ENCODE measurements at regions not wholly inside any gene's neighbourhood (a gene's known extent, or its start where the extent isn't known, plus 50 kb on each side); places are given as distances from the start of the nearest gene placed in this dataset.

- no peak for TF ChIP-seq CTCF (IDR thresholded peaks at IDR 0.05; ENCODE audit: partially characterized antibody, unreplicated experiment)
Observed at GRCh38 chr5:74549384-74549783, 91.1 kb downstream of the ENC1 start.

GRCh38 chr5:74546796-74547195 is 93.7 kb downstream of the ENC1 start:
- H3K4me1 Mint-ChIP-seq (ENCODE audit: low read depth, unreplicated experiment): no peaks in the 10 kb centered on the region
- no peak overlapping the region for H3K27ac Mint-ChIP-seq (ENCODE audit: unreplicated experiment)
- no peak for TF ChIP-seq CTCF (IDR thresholded peaks at IDR 0.05; ENCODE audit: partially characterized antibody, unreplicated experiment)
- no peak overlapping the region for H3K4me3 Mint-ChIP-seq (ENCODE audit: unreplicated experiment)
- H3K9me3 Mint-ChIP-seq (ENCODE audit: unreplicated experiment): no peaks in the 10 kb centered on the region
- H3K27me3 Mint-ChIP-seq (ENCODE audit: unreplicated experiment): no peaks in the 10 kb centered on the region
- no peaks in the 10 kb centered on the region for H3K36me3 Mint-ChIP-seq (ENCODE audit: unreplicated experiment)
- no peak for DNase-seq

More at GRCh38 chr5:74549384-74549783, 91.1 kb downstream of the ENC1 start:
- no peaks in the 10 kb centered on the region for H3K4me1 Mint-ChIP-seq (ENCODE audit: low read depth, unreplicated experiment)
- H3K9me3 Mint-ChIP-seq (ENCODE audit: unreplicated experiment): no peaks in the 10 kb centered on the region
- H3K4me3 Mint-ChIP-seq (ENCODE audit: unreplicated experiment): no peak overlapping the region
- no peak for DNase-seq
- no peaks in the 10 kb centered on the region for H3K27me3 Mint-ChIP-seq (ENCODE audit: unreplicated experiment)
- no peaks in the 10 kb centered on the region for H3K36me3 Mint-ChIP-seq (ENCODE audit: unreplicated experiment)
- no peak overlapping the region for H3K27ac Mint-ChIP-seq (ENCODE audit: unreplicated experiment)

- Mint-ChIP-seq H3K27ac (ENCODE audit: unreplicated experiment) (no peak overlapping the region), H3K36me3 (ENCODE audit: unreplicated experiment) (no peaks in the 10 kb centered on the region), H3K4me1 (ENCODE audit: low read depth, unreplicated experiment) (no peaks in the 10 kb centered on the region), H3K4me3 (ENCODE audit: unreplicated experiment) (no peak overlapping the region), H3K9me3 (ENCODE audit: unreplicated experiment) (no peaks in the 10 kb centered on the region), H3K27me3 (ENCODE audit: unreplicated experiment) (no peaks in the 10 kb centered on the region)
- TF ChIP-seq CTCF (IDR thresholded peaks at IDR 0.05; ENCODE audit: partially characterized antibody, unreplicated experiment): no peak
- DNase-seq: no peak
Observed at GRCh38 chr5:74544811-74545210, 95.7 kb downstream of the ENC1 start.

GRCh38 chr5:74543162-74543995 is 97.1 kb downstream of the ENC1 start:
- TF ChIP-seq CTCF (IDR thresholded peaks at IDR 0.05; ENCODE audit: partially characterized antibody, unreplicated experiment): no peak
- no peak overlapping the region for H3K27ac Mint-ChIP-seq (ENCODE audit: unreplicated experiment)
- H3K9me3 Mint-ChIP-seq (ENCODE audit: unreplicated experiment): no peaks in the 10 kb centered on the region
- no peaks in the 10 kb centered on the region for H3K4me1 Mint-ChIP-seq (ENCODE audit: low read depth, unreplicated experiment)
- no peaks in the 10 kb centered on the region for H3K36me3 Mint-ChIP-seq (ENCODE audit: unreplicated experiment)
- H3K27me3 Mint-ChIP-seq (ENCODE audit: unreplicated experiment): no peaks in the 10 kb centered on the region
- no peak overlapping the region for H3K4me3 Mint-ChIP-seq (ENCODE audit: unreplicated experiment)
- no peak for DNase-seq

- H3K9me3 Mint-ChIP-seq (ENCODE audit: unreplicated experiment): no peaks in the 10 kb centered on the region
- no peak for TF ChIP-seq CTCF (IDR thresholded peaks at IDR 0.05; ENCODE audit: partially characterized antibody, unreplicated experiment)
- H3K4me1 Mint-ChIP-seq (ENCODE audit: low read depth, unreplicated experiment): no peaks in the 10 kb centered on the region
Observed at GRCh38 chr5:74542482-74542881, 98.0 kb downstream of the ENC1 start.

More at GRCh38 chr5:74542482-74542881, 98.0 kb downstream of the ENC1 start:
- no peak overlapping the region for H3K27ac Mint-ChIP-seq (ENCODE audit: unreplicated experiment)
- no peak for DNase-seq
- H3K27me3 Mint-ChIP-seq (ENCODE audit: unreplicated experiment): no peaks in the 10 kb centered on the region
- no peak overlapping the region for H3K4me3 Mint-ChIP-seq (ENCODE audit: unreplicated experiment)
- no peaks in the 10 kb centered on the region for H3K36me3 Mint-ChIP-seq (ENCODE audit: unreplicated experiment)
